ENCODE measurements at regions not wholly inside any gene's neighbourhood (a gene's known extent, or its start where the extent isn't known, plus 50 kb on each side); places are given as distances from the start of the nearest gene placed in this dataset.

DNA sequence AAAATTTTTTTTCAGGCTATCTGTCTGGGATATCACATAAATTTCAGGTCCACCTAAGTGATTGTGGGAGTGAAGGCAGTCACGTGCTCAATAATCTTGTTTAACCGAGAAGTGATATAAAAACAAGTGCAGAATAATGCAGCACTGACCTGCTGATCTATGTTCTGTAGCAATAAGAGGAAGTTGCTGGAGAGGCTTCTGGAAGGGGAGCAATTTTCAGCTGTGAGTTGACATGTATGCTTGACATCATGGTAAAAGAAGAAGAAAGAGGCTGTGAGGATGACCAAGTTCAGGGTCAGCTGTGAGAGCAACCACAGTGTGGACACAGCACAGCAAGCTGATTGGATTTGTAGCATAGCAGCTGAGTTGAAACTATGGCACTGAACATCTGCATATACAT lies 172.0 kb upstream of the PELI2 start:
- no peak for DNase-seq

DNA sequence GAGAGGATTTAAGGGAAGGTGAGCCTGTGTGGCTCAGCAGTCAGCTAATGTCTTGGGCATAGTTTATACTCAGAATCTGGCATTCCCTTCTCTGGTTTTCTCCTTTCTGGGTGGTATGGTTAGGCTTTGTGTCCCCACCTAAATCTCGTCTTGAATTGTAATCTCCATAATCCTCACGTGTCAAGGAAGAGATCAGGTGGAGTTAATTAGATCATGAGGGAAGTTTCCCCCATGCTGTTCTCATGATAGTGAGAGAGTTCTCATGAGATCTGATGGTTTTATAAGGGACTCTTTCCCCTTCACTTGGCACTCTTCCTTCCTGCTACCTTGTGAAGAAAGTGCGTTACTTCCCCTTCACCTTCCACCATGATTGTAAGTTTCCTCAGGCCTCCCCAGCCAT lies 169.8 kb upstream of the PELI2 start:
- no peak for DNase-seq

DNA sequence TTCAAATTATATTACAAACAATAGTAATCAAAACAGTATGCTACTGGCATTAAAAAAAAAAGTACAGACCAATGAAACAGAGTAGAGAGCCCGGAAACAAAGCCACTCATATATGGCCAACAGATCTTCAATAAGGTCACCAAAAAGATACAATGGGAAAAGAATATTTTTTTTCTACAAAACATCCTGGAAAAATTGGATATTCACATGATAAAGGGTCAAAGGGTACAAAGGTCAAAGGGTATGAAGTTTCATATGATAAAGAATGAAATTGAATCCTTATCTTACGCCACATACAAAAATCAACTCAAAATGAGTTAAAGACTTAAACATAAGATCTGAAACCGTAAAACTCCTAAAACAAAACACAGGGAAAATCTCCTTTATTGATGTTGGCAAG lies 168.5 kb upstream of the PELI2 start:
- no peak for DNase-seq

DNA sequence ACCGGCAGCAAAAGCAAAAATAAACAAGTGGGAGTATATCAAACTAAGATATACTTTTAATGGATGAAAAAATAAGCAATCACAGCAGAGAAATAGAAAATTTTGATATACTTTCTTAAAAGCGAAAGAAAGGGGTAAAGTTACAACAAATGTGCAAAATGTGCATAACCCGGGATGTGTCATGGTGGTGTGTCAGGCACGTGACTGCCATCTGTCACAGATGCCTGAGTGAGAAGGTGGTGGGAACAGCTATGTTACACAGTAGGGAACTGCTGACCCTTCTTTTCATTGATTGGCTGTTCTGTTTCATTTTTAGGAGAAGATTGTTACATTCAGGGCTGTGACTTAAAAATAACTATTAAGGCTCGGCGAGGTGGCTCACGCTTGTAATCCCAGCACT lies 168.1 kb upstream of the PELI2 start:
- no peak for DNase-seq

DNA sequence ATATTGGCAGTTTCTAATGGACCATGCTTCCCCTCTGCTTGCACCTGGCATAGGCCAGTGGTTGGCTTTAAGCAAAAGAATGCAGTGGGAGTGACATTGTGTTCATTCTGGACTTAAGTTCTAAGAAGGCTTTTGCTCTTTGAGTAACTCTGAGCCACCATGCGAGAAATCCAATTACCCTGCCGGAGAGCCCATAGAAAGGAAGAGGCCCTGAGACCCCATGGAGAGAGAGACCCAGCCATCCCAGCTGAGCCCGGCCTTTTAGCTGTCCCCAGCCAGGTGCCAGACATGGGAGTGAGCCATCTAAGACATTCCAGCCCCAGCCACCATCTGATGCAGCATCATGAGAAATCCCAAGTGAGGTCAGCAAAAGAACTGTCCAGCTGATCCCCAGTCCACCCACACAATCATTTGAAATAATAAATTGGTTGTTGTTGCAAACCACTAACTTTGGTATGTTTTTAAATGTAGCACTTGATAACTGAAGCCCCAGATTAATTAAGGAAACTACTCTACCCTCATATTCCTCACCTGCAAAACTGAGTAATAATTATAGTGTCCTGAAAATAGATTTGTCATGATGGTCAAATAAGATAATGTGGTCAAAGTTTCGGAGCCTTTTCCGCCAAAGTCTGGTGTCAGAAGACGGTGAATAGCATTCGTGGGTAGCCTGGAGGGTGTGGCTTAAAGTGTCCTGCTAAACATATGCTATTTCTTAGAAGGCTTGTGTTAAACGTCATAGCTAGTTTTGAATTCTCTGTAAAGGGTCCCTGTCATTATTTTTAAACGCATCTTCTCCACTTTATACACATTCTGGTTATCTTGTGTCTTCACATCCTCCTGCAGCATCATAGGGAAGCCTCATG lies 166.6 kb upstream of the PELI2 start:
- DNase-seq, result no peak

DNA sequence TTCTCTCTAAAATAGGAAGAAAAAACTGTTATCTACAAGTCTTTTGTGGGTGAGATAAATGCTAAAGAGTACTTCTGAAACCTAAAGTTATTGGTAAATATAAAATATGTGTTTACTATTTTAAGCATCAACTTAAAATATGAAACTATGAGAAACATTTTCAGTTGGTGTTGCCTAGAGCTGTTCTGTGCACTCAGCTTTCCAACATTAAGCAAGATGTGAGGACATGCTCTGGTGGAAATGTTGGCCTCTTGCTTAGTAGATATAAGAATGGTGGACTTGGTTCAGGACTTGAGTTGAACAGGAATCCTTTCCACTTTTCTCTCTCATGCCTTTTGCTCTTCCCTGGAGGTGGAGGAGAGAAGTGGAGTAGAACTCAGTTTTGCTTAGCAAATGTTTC lies 164.1 kb upstream of the PELI2 start:
- no peak for DNase-seq

DNA sequence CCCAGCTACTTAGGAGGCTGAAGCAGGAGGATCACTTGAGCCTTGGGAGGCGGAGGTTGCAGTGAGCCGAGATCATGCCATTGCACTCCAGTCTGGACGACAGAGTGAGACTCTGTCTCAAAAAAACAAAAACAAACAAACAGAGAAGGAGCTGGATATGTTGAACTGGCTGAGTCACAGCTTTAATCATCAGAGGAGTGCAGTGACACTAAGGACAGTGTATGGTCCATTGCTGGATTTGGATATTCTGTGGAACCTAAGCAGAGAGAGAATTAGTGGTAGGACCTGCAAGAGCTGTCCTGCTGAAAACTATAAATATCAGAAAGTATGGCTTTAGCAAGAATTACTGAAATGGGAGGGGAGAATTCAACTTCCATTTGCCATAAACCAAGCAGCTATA lies 163.0 kb upstream of the PELI2 start:
- no peak for DNase-seq

DNA sequence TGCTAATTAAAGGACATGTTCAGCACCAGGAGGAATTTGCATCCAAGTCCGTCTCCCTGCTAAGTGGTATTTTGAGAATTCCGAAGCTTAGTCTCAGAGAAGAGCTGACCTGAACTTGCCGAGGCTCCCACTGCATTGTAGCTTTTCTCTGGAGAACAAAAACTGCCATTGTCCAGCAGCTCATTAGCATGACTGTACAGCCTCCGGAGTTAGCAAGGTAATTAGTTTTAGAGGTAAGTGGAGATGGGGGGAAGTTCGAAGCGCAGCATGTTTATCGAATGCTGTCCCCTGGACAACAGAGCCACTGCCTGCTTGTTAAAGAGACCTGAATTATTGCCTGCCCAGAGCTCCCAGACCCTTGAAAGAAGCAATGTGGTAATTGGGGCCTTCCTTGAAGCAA lies 160.3 kb upstream of the PELI2 start:
- no peak for DNase-seq

DNA sequence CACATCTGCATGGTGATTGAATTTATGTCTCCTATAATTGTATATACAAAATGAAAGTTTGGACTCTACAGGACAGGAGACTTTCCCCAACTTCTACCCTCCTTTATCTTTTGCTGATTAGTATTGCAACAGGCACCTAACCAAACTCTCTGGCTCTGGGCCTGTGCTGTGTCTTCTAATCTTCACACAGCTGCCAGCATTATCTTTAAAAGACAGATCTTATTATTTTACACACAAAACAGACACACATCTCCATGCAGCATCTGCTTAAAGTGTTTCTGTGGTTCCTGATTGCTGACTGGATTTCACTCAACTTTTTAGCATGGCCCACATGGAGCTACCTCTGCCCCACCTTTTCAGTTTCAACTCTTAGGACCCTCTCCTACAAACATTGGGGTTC lies 154.9 kb upstream of the PELI2 start:
- no peak for DNase-seq

DNA sequence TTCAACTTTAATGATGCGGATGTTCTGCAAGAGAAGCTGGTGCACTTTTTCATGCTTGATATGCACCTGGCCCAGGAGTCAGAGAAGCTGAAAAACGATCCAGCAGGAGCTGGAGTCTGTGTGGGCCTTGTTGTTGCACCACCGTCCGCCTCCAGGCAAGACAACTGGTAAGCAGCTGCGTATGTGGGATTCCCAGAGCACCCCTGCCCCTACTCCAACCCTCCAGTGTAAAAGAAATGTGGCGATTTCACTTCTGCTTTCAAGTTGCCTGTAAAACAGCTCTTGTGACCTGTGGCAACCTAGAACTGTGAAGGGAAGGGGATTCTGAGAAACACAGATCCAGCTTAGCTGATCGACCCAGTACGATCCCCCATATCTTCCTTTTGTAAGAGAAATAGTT lies 154.1 kb upstream of the PELI2 start:
- no peak for DNase-seq

DNA sequence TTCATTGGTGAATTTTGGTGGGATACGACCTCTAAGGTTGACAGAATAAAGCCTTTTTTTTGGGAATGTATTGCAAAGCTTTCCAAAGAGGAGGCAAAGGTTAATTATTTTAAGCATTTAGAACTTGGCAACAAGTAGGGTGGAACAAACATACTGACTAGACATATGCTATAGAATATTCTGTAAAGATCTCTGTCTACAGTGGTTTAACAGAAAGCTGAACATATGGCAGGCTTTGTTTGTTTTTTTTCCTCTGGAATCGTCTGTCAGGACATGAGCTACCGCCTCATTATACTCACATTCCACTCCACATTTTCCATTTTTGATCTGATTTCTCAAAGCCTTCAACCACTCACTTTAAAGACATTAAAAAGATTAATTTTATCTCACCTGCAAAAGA lies 153.4 kb upstream of the PELI2 start:
- no peak for DNase-seq

DNA sequence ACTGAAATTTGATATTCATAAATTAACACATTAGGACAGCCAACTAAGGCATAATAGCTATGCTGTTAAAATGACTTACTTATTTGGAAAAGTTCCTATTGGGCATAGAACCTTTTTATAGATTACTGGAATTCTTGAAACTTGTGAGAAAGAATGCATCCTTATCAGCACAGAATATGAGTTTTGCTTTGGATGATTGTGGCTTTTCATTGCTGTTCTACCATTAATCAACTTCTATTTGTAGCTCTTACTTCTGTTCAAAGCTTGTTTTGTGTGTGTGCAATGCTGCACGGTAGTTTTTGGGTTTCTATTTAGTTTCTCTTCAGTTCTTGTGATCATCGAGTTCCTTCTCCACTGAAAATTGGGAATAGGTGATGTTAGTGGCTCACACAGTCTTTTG lies 152.4 kb upstream of the PELI2 start:
- no peak for DNase-seq

DNA sequence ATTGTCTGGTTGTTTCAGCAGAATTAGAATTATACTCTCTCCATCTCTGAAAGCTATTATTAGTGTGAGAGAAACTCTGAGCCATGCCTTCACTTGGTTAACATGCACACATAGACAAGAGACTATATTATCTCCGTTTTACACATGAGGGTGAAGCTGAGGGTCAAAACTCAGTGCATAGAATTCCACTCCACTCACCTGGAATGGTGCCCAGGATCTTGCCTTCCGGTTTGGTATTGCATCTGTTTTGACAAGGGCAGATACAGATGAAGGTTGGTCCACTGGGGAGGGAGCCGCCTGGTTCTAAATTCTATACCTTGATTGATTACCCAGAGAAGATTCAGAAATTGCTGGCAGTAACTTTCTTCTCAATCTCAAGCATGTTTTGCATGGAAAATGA lies 149.5 kb upstream of the PELI2 start:
- DNase-seq, result no peak

DNA sequence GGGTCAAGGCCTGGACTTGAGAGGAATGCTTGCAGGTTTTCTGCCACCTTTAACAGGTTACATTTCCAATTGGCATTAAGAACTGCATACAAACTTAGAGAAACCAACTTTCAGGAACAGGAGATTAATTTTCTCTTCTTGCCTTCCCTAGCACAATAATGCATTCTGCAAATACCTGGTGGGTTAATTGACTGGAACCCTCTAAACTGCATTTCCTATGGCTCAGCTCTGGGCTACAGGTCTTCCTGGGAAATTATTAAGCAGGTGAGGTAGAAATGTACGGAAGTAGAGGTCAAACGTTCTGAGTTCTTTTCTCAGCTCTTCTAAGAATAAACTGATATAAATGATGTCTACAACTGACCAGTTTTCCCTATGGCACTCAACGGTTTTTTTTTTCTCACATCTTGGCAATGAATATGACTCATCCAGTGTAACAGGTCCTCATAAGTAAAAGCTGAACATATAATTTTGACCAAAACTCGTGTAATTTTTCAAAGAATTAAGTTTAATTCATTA lies 144.9 kb upstream of the PELI2 start:
- no peak for DNase-seq

DNA sequence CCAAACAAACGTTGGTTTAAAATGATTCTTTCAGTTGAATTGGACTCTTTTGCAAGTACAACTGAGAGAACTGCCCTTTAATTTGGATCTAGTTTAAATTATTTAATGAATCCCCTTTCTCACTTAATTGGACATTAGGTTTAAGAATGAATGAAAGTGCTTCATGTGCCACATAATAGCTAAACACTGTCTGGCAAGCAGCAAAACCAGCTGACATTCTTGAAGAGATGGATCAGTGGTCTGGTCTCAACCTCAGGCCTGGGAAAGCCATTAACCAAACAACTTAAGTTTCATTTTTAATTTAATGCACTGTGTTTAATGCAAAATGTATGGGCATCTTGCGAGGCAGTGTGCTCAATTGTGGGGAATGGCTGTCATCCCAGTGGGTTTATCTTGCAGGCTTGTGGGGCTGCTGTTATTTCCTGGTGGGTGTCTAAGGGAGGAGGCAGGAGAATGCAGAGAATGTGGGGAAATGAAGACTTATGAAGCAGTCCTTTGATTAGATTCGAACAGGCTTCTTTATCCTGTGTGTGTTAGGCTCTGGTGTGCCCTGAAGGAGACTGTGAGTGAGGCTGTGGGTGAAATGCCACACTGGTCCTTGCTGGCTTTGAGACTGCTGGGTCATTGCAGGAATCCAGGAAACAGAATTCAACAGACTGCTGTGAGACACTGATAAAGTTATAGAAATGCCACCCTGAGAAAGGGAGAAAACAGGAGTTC lies 144.1 kb upstream of the PELI2 start:
- no peak for DNase-seq

DNA sequence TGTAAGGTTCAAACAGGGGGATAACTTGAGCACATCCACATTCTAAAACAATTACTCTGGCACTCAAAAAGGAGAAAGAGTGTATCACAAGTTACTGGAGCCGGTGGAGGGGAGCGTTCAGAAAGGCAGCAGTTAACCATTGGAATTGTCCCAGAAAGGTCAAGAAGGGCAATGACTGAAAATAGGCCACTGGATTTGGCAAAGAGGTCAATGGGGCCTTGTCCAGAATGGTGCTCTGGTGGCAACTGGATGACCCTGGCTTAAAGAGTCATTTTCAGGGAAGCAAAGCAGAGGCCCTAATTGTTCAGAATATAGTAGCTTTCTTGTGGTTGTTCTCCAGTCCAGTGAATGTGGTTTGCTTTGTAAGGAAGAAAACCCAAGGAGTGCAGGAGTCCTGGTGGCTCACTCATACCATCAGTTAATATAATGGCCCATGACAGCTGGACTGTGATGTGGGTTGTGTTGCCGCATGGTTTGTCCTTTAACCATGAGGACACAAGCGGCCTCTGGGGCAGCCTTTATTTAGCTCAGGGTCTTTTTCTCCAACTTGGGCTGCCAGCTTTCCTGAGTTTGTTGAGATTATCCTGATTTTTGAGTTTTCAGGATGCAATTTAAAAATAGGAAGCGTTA lies 142.8 kb upstream of the PELI2 start:
- DNase-seq, result no peak

DNA sequence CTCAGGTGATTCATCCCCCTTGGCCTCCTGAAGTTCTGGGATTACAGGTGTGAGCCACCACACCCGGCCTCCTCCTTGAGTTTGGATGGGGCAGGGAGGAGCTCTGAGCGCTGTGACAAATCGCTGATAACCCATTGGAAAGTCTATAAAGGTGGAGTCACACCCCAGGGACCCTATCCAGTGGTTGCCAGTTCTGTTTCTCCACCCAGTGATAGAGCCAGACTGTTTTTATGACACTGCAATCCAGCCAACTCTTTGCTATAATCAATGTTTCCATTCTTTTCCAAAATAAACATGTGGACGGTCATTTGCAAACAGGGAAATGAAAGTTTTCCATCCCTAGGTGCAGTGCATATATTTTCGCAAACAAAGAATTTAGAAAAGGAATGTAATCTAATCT lies 142.0 kb upstream of the PELI2 start:
- no peak for DNase-seq

DNA sequence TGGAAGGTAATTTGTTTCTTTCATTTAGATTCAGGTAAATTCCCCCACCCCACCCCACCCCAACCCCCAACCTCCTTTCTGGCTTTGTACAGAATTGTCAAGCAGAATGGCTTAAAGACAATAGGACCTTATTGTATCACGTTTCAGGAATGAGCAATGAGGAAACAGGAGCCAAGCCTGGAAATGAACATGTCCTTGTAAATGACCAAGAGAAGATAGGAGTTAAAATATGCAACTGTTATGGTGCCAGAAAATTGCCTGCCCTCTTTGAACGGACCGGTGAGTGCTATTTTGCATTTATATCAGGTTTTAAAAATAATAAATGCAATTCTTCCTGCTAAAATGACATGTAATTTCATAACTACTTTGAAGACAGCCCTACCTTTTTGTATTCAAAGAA lies 141.6 kb upstream of the PELI2 start:
- DNase-seq, result no peak

DNA sequence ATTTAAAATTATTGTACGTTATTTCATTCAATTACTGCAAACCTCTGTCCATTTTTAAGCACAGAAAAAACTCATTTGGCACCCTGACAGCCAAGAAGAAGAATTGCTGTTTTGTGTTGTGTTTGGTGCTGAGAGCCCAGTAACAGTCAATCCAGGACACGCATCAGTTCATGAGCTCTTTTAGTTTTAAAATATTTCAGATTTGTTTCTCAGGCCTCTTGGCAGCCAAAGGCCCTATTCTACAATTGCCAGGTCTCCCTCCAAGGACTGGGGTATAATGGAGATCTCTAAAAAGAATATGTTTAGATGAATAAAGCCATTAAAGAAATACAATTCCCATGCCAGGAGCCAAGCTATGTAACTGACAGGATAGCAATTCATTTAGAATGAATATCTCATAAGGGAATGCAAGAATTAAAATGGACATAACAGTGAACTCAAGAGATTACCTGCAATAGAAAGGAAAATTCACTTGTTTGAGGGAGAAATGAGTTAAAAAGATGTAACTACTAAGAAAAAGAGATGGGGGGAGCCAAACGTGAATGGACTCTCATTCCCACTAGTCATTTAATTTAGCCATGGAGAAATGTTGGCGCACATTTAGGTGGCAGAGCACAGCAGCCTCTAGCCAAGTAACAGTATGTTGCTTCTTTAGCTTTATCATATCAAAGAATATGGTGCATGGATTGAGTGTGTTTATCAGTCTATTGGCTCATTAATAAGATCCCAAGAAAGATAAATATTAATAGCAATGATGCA lies 140.6 kb upstream of the PELI2 start:
- DNase-seq, result no peak

DNA sequence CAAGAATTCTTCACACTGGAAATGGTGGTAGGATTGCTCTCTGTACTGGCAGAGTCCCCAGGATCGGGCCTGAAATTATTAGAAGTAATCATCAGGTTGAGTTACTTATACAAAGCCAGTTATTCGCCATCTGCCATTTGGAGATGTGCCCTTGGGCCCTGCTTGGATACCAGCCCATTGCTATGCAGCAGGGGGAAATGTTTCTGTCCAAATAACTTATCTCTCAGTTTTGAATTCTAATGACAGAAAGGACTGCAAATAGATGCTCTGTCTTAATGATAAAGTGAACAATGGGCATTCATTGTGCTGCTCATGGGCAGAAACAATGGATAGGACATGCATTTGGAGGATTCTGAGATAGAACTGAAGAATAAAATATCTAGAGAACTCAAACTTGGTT lies 139.1 kb upstream of the PELI2 start:
- no peak for DNase-seq

DNA sequence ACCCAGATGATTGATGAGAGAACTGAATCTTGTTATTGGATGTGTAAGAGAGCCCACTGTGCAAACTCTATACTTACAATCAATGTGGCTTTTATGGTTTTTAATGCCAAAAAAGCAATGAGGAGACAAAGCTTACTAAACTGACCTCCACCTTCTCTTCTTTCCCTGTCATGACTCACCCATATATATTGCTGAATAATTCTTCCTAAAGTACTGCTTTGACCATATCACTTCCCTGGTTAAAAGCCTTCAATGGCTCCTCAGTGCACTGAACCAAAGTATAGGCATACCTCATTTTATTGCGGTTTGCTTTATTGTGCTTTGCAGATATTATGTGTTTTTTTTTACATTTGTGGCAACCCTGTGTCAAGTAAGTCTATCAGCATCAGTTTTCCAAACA lies 138.4 kb upstream of the PELI2 start:
- DNase-seq, result no peak

DNA sequence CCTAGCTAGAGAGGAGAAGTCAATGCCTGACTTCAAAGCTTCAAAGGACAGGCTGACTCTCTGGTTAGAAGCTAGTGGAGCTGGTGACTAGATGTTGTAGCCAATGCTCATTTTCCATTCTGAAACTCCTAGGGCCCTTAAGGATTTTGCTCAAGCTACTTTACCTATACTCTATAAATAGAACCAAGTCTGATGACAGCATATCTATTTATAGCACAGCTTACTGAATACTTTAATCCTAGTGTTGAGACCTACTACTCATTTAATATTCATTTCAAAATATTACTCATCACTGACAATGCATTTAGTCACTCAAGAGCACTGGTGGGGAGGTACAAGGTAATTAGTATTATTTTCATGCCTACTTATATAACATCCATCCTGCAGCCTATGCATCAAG lies 137.2 kb upstream of the PELI2 start:
- DNase-seq, result no peak

DNA sequence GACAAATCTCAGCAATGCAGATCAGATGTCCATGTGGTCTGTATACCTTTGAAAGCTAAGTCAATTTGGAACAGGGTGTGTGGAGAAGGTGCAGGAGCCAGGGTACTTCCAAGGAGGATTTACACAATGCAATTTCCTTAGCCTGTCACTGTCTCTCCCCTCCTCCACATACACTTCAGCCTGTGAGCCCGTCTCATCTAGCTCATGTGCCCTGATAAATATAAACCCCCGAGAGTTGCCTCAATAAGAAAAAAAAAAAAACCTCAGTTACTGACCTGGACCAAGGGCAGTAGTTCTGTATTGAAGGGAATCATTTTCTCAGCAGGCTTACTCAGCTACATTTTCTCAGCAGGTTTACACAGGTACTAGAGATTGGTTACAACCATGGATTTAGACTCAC lies 132.1 kb upstream of the PELI2 start:
- no peak for DNase-seq

Data from SHP77 treated with DMSO at 0.1 percent for 48 hours (cell line).